ENCODE measurements at regions not wholly inside any gene's neighbourhood (a gene's known extent, or its start where the extent isn't known, plus 50 kb on each side); places are given as distances from the start of the nearest gene placed in this dataset.

DNA sequence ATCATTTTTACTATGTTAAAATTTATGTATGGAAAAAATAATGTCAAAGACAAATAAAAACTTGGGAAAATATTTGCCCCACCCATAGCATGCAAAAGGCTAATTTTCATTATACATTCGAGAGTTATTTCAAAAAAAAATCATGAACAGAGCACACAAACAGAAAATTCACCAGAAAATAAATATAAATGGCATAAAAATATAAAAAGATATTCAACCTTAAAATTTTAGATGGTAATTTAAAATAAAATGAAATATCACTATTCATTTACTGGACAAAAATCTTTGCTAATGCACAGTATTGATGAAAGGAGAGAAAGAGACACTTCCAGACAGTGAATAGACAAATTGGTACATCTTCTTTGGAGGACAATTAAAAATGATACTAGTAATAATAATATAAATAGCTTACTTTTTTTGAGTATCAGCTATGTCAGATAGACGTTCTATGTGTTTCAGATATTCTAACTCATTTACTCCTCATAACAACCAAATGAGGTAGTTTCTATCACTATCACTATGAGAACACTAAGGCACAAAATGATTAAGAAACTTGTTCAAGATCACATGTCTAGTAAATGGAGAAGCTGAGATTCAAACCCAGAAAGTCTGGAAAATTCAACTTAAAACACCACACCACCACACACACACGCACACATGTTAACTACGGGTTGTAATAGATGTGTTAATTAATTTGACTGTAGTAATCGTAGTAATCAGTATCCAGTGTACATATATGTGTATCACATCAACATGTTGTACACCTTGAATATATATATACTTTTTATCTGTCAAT, 63.0 kb downstream of the CCDC71L start:
- Histone ChIP-seq H3K4me3 (replicated peaks in 1 of 3; ENCODE audit: low read depth in 2 of 3, low read length in 3 of 3) (peak overlapping the region in 1 of 3 experiments; percentile 49), H3K27ac (ENCODE audit: low read depth in 1 of 2, low read length in 2 of 2) (peak overlapping the region in 1 of 2 donors; percentile 32), H3K4me2 (replicated peaks; ENCODE audit: extremely low read depth, low read length, poor library complexity, severe bottlenecking) (peak overlapping the region; percentile 62), H3K4me1 (ENCODE audit: control insufficient read depth in 1 of 2, insufficient read depth in 2 of 2, low read length in 2 of 2) (peaks cover 6 to 8% of the 10 kb centered on the region in 2 donors), H3K27me3 (ENCODE audit: control insufficient read depth in 2 of 2, insufficient read depth in 2 of 2, low read length in 2 of 2) (no peaks in the 10 kb centered on the region), H3K79me2 (ENCODE audit: insufficient read depth, low read length) (no peaks in the 10 kb centered on the region), H3K9ac (ENCODE audit: insufficient read depth, low read length, poor library complexity, severe bottlenecking) (no peak overlapping the region), H2AFZ (ENCODE audit: insufficient read depth, low read depth, low read length, poor library complexity, severe bottlenecking) (no peak overlapping the region), H4K20me1 (ENCODE audit: insufficient read depth, low read length) (no peaks in the 10 kb centered on the region), H3K36me3 (replicated peaks in 1 of 2; ENCODE audit: control insufficient read depth in 1 of 2, insufficient read depth in 2 of 2, low read length in 2 of 2) (no peaks in the 10 kb centered on the region), H3K9me3 (replicated peaks in 1 of 2; ENCODE audit: control insufficient read depth in 1 of 2, insufficient read depth in 1 of 2, low read length in 2 of 2) (no peaks in the 10 kb centered on the region)
- peaks cover 4% of the 10 kb centered on the region for H3K4me1 Mint-ChIP-seq
- H3K27ac Mint-ChIP-seq, result peak overlapping the region in 2 of 7 donors; percentile 38 to 74
- no CpG with 5 or more reads among the region's 5 CpGs for WGBS (ENCODE audit: insufficient coverage)
- no peak overlapping the region for H3K4me3 Mint-ChIP-seq
- DNase-seq, result peak; percentile 24 to 48 (median 46)
- TF ChIP-seq, protein P1, sequence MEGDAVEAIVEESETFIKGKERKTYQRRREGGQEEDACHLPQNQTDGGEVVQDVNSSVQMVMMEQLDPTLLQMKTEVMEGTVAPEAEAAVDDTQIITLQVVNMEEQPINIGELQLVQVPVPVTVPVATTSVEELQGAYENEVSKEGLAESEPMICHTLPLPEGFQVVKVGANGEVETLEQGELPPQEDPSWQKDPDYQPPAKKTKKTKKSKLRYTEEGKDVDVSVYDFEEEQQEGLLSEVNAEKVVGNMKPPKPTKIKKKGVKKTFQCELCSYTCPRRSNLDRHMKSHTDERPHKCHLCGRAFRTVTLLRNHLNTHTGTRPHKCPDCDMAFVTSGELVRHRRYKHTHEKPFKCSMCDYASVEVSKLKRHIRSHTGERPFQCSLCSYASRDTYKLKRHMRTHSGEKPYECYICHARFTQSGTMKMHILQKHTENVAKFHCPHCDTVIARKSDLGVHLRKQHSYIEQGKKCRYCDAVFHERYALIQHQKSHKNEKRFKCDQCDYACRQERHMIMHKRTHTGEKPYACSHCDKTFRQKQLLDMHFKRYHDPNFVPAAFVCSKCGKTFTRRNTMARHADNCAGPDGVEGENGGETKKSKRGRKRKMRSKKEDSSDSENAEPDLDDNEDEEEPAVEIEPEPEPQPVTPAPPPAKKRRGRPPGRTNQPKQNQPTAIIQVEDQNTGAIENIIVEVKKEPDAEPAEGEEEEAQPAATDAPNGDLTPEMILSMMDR (IDR thresholded peaks at IDR 0.05), result no peak
- peaks cover 0 to 2% (median 0%) of the 10 kb centered on the region in 3 donors for H3K27me3 Mint-ChIP-seq (ENCODE audit: low read depth in 3 of 3)
- intact Hi-C loops (cut with micrococcal nuclease), result no loop called here
- peaks cover 0 to 3% (median 0%) of the 10 kb centered on the region in 7 donors for H3K9me3 Mint-ChIP-seq
- H3K36me3 Mint-ChIP-seq, result no peaks in the 10 kb centered on the region

DNA sequence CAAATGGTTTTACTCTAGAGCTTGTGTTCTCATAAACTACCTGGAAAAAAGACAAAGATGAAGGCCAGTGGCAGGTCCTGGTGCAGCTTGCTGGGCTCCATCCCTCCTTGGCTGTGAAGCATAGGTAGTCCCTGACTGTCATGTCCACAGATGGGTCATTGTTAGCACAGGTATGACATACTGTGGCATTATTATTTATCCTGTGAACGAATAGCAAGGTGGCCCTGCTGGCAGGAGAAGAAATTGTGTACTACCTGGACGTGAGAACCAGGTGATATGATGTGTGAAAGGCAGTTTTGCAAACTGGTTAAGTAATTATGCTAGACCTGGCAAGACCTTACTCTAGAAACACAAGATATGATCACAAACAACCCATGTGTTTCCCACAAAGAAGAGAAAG, 63.9 kb downstream of the CCDC71L start:
- Histone ChIP-seq H4K20me1 (ENCODE audit: insufficient read depth, low read length) (no peaks in the 10 kb centered on the region), H3K36me3 (replicated peaks in 1 of 2; ENCODE audit: control insufficient read depth in 1 of 2, insufficient read depth in 2 of 2, low read length in 2 of 2) (no peaks in the 10 kb centered on the region), H3K9ac (ENCODE audit: insufficient read depth, low read length, poor library complexity, severe bottlenecking) (no peak overlapping the region), H3K4me2 (replicated peaks; ENCODE audit: extremely low read depth, low read length, poor library complexity, severe bottlenecking) (no peak overlapping the region), H3K9me3 (replicated peaks in 1 of 2; ENCODE audit: control insufficient read depth in 1 of 2, insufficient read depth in 1 of 2, low read length in 2 of 2) (no peaks in the 10 kb centered on the region), H3K27ac (ENCODE audit: low read depth in 1 of 2, low read length in 2 of 2) (no peak overlapping the region), H3K4me1 (ENCODE audit: control insufficient read depth in 1 of 2, insufficient read depth in 2 of 2, low read length in 2 of 2) (peaks cover 6 to 8% of the 10 kb centered on the region in 2 donors), H3K79me2 (ENCODE audit: insufficient read depth, low read length) (no peaks in the 10 kb centered on the region), H2AFZ (ENCODE audit: insufficient read depth, low read depth, low read length, poor library complexity, severe bottlenecking) (no peak overlapping the region), H3K27me3 (ENCODE audit: control insufficient read depth in 2 of 2, insufficient read depth in 2 of 2, low read length in 2 of 2) (no peaks in the 10 kb centered on the region), H3K4me3 (replicated peaks in 1 of 3; ENCODE audit: low read depth in 2 of 3, low read length in 3 of 3) (no peak overlapping the region)
- H3K4me1 Mint-ChIP-seq, result peaks cover 4% of the 10 kb centered on the region
- peaks cover 0 to 3% (median 0%) of the 10 kb centered on the region in 7 donors for H3K9me3 Mint-ChIP-seq
- DNase-seq, result no peak
- H3K27me3 Mint-ChIP-seq (ENCODE audit: low read depth in 3 of 3), result peaks cover 0 to 2% (median 0%) of the 10 kb centered on the region in 3 donors
- intact Hi-C loops (cut with micrococcal nuclease), result no loop called here
- no peak overlapping the region for H3K4me3 Mint-ChIP-seq
- no CpG with 5 or more reads among the region's 2 CpGs for WGBS (ENCODE audit: insufficient coverage)
- TF ChIP-seq, protein P1 (IDR thresholded peaks at IDR 0.05), result no peak
- no peak overlapping the region for H3K27ac Mint-ChIP-seq
- H3K36me3 Mint-ChIP-seq, result no peaks in the 10 kb centered on the region
